GM18861 (cell line): ENCODE measurements at regions not wholly inside any gene's neighbourhood (a gene's known extent, or its start where the extent isn't known, plus 50 kb on each side); places are given as distances from the start of the nearest gene placed in this dataset.

Experiments
- ATAC-seq: cut with Tn5 transposase; IDR thresholded peaks from one replicate; pipeline ENCODE4 v1.9.1; 2021; ENCODE audit not compliant: unreplicated experiment

DNA sequence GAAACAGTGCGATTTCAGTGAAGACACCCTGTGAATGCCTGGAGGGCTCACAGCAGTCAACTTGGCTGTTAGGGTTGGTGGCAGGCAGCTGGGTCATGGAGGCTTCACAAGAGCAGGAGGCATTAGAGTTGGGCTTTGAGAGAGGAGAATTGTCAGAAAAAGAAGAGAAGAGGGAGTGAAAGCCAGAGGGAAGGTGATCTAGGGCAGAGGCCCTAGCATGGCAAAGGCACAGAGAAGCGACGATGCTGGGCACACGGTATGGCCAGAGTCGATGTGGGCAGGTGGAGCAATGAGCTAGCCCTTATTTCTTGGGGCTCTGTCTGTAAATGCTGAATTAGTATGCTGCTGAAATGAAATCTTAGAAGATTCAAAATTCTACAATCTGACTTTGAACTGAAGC, 52.6 kb upstream of the OLFM4 start:
- ATAC-seq, result no peak

DNA sequence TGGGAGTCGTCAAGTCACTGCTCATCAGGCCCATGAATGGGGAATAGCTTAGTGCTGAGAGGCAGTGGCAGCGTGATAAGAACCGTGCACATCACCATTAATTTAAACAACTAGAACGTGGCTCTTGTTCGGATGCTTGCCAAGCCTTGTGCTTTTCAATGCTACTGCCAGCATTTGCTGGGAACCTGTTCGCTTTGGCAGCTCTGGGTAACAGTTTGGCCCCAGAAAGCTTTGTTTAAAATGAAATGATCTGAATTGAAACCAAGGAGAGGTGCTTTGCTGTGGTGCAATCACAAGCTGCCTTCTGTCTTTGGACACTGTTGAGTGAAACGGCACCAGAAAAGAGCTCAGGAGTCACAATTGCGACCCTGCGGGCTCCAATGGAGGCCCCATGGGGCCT, 53.5 kb upstream of the OLFM4 start:
- no peak for ATAC-seq

DNA sequence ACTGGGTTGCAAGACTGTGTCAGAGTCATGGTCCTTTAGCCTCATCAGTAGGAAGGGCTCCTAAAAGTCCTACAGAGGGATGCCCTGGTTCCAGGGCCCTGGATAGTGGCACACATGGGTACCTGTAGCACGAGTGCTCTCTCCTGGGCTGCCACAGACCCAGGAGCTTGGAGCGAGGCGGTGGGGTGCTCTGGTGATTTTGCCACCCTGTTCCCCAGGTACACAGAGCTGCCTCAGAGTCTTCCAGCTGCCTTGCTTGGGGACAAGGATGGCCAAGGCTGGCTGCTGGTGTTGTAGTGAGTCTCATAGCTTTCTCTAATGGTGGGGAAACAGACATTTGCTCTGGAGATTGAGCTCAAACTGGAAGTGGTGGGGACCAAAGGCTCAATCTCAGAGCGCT, 53.9 kb upstream of the OLFM4 start:
- no peak for ATAC-seq

DNA sequence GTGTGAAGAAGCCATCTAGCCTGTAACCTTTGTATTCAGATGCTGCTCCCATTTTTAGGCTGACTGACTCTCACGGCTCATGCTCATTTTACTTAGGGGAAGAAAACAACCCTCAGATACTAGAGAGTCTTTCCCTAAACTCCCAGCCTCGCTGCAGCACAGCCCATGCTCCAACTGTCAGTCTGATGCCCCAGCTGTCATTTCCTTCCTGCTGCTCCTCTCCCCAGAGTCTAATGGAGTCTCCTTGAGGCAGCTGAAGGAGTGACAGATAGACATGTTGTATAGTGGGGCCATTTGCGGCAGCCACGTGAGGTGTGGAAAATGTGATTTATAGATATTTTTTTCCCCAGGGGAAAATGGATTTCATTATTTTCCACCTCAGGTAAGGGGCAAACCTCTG, 59.2 kb upstream of the OLFM4 start:
- no peak for ATAC-seq

DNA sequence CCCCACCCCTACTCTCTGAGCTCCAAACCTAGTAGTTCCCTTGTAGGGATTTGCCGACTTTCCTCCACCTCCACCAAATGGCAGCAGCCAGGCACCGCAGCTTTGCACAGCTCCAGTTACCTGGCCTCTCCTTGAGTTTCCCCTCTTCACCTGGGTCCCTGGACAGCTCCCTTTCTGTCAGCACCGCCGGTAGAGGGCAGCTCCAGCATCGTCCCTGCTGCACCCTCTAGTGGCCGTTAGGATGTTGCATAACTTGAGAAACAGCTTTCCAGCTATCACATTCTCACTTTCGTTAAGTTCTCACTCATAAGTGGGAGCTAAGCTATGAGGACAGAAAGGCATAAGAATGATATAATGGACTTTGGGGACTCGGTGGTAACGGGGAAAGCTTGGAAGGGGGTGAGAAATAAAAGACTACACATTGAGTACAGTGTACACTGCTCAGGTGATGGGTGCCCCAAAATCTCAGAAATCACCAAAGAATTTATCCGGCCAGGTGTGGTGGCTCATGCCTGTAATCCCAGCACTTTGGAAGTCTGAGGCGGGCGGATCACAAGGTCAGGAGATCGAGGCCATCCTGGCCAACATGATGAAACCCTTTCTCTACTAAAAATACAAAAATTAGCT, 60.4 kb upstream of the OLFM4 start:
- peak; percentile 98 for ATAC-seq

DNA sequence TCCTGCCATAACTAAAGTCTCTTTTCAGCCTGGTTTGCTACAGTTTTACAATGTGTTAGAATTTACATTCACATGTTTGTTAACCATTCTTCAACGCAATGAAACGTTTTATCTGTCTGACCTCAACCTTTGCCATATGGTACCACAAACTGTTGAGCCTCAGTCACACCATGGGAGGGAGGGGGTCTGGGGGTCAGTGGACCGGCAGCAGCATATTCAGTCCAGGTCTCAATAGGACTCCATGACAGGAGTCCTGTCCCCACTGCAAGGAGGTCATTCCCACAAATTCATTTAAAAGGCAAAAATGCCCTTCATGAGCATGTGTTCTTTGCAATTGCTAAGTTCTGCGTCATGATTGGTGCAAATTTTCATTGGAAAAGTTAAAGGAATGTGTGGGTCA, 66.6 kb upstream of the OLFM4 start:
- ATAC-seq, result no peak

DNA sequence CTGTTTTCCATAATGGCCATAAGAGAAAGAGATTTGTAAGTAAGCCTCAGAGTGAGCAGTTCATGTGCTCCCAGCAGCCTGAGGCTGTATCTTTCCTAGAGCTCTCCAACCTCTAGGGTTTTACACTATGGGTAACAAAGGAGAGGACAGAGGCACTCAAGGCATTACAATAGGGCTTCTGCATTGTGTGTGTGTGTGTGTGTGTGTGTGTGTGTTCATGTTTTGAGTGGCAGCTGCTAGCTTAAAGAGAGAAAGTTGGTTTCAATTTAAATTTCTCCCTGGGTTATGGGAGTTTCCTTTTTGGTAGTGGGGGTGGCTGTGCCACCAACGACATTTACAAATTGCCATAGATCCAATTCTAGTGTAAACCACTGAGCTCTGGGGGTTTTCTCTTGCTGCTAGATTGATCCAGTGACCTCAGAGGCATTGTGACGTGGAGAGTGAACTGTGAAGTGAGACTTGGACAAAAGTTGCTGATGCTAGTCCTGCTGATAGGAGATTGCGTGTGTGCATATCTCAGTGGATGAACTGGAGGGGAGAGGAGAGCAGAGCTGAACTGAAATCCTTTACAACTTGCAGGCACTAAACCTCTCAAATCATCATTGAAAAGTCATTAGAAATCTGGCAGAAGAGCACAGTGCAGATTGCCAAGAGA, 67.2 kb upstream of the OLFM4 start:
- no peak for ATAC-seq

DNA sequence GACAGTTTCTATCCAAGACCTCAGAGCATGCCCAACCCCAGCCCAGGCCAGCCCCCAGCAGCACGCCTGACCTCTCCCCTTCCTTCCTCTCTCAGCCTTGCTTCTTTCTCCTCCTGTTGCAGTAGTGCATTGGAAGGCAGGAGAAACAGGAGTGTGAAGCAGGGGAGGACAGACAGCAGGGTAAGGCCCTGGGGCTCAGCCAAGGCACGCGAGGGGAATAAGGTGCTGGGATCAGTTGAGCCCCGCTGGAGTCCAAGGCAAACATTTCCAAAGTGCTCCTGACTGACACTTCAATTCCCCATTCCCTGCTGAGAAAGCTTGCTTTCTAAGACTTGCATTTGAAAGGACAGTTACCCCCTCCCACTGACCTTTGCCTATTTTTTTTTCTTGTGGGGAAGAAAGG, 73.1 kb upstream of the OLFM4 start:
- ATAC-seq, result no peak

DNA sequence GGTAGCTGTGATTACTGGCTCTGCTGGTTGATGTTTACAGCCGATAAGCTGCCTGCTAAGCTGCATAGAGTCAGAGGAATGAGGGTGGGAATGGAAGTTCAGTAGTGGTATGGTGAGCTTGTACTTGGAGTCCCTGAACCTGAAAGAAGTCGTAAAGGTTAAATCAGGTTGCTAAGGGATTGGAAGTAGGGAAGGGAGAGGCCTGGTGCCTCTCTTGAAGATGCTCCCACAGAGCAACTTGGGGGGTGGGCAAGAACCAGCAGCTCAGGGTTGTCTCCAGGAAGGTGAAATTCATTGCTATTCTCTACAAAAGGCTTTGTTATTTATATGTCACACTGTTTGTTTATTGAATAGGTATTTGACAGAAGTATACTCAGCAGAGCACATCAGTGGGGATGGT, 73.8 kb upstream of the OLFM4 start:
- no peak for ATAC-seq

DNA sequence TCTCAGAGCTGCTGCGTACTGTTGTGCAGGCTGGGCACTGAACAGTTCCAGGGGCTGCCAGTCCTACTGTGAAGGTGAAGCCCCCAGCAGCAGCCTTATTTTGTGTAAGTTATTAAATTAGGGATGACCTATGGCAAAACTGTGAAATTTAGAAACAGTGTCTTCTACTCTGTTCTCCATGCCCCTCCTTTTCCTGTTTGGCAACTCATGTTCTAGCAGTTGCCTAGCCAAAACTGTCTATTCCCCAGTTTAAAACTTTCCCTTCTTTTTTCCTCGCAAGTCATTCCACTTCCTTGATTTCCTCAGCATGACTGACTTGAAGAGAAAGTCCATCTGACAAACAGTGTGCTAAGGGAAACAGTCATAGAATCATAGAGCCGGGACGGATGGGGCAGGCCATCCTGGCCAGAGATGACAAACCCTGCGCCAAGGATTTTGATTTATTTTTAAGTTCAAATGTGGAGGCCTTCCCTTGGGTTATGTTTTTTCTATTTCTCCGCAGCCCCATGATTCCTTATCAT, 78.1 kb upstream of the OLFM4 start:
- no peak for ATAC-seq

DNA sequence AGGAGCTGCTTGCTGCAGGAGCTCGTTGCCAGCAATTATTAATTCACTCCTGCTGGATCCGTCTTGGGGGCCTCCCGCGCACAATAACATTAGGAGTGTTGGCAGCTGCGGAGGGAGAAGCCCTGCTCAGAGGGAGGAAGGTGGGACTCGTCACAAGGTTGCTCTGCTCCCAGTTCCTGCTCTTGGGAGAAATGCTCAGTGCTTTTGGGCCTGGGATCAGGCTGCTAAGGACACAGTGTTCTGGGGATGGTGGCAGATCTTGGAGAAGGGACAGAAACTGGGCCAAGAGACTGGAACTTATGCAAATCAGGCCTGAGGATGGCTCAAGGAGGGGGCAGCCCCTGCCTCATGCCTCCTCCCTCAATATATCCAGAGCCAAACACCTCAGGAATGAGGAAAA, 78.9 kb upstream of the OLFM4 start:
- no peak for ATAC-seq

DNA sequence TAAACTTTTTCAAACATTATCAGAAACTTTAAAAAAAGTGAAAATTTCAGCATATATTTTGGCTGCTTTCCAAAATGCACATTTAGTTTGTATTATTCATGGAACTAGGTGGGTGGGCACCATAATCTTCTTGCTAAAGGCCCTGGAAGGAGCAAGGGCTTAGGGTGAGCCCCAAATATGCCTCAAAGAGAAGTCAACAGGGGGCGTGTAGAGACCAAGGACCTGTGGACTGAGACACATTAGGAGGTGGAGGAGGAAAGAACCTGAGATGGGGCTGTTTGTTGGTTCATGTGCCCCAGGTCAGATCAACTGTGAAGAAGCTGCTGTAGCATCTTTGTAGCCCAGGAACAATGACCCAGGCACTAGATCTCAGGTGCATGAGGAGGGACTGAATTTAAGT, 79.6 kb upstream of the OLFM4 start:
- ATAC-seq, result no peak

DNA sequence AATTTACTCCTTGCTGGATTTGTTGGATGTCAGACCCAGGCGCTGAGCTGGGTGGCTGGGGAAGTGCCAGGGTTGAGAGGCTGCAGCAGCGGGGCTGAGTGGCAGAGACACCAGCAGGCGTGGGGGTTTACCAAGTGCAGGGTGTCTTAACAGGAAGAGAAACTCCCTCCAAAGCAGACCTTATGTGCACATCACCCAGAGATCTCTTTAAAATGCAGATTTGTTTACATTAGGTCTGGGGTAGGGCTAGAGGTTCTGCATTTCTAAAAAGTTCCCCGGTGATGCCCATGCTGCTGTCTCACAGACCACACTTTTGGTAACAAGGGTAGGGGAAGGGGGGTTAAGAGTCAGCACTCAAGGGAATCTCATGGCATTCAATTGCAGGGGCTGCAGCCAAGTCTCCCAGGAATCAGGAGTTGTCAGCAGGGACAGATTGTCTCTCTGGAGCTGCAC, 80.7 kb upstream of the OLFM4 start:
- no peak for ATAC-seq

DNA sequence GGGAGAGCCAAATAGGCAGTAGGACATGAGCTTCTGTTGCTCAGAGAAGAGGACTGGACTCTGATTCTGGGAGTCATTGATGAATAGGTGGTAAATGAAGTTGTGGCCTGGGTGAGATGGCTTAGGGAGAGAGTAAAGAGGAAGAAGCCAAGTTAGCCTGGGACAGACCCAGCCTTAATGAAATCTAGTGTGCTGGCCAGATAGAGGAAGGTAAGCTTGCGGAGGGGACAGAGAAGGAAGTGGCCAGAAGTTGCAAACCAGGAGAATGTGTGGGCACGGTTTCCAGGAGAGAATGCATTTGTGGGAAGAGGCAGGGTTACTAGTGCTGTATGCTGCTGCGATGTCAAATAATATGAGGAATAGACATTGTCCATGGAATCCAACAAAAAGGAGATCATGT, 83.3 kb upstream of the OLFM4 start:
- no peak for ATAC-seq

DNA sequence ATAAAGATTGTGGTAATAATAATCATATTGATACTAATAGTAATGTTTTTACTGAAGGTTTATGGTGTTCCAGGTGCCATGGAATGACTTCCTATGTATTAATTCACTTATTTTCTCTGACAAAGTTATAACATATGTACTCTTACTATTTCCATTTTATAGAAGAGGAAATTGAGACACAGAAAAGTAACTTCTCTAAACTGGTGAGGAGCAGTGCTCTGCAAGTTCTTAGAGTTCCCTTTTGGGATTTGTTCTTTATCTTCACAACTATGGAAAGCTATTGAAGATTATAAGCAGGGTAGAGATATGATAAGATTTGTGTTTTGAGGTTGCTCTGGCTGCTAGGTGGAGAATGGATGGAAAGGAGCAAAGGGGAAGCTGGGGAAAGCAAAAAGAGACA, 83.9 kb upstream of the OLFM4 start:
- no peak for ATAC-seq

DNA sequence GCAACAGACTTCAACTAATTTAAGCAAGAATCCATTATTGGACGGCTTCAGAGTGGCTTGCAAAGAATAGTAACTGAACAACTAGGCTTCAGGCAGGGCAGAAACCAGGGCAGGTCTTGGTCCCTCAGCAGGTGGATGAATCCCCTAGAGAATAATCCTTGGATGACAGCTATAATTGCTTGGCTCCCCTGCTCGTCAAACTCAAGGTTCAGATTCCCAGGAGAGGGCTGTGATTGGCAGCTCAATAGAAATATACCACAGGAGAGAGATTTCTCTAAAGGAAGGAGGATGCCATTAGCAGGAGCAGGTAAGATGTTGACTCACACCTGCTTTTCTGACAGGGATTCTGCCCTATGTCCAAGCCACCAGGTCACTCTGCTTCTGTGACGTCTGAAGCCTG, 89.6 kb upstream of the PCDH8 start:
- ATAC-seq, result no peak

DNA sequence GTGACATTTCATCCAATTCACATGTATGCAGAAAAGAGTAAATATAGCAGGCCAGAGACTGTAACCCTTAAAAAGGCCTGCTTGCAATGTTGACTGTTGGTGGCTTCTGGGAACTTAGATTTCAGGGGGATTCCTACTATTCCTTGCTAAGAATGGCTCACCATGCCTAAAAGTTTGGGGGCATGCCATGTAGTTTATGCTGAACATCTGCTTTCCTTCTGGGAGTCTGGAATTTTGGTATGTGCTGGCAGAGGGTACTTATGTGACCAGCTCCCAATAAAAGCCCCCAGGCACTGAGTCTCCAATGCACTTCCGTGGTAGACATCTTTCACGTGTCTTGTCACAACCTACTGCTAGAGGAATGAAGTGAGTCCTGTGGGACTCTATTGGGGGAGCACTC, 88.4 kb upstream of the PCDH8 start:
- no peak for ATAC-seq

DNA sequence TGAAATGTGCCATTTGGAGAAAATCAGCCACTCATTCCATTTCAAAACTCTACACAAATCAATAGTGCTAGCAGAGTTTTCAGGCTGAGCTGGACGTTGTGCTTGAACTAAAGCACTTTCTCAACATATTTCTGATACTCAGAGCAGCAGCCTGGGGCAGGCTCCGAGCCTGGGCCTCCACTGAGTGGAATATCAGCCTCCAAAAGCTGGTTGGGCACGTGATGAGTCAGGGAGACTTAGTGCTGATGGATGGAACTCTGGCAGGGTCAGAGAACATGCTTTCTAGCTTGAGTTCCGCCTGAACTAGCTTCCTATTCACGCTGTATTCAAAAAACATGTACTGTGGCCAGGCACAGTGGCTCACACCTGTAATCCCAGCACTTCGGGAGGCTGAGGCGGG, 85.8 kb upstream of the PCDH8 start:
- ATAC-seq, result no peak

DNA sequence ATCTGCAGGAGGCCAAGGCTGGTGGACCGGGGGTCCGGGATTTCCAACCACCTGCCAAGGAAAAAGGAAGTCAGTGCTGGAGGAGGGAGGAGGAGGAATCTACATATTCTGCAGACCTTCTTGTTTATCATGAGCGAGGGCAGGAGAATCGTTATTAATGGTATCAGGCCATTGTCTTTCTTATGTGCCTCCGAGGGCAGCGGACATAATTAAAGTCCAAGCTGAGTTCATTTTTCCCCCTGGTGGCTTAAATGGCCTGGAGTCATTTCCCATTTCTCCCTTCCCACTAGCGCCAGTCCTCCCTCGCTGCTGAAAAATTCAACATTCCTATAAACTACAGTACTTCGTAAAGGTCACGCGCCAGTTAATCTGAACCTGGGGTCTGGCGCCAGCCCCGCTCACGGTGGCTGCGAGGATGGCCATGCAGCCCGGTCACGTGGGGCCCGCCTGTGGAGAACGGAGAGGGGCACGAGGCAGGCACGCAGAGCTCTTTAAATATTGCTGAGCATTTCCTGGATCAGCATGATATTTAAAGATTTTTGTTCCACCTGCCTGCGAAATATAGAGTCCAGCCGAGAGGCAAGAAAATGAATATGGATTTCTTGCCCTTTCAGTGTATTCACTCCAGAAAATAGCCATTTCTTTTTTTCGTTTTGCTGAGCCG, 85.2 kb upstream of the PCDH8 start:
- ATAC-seq, result no peak

DNA sequence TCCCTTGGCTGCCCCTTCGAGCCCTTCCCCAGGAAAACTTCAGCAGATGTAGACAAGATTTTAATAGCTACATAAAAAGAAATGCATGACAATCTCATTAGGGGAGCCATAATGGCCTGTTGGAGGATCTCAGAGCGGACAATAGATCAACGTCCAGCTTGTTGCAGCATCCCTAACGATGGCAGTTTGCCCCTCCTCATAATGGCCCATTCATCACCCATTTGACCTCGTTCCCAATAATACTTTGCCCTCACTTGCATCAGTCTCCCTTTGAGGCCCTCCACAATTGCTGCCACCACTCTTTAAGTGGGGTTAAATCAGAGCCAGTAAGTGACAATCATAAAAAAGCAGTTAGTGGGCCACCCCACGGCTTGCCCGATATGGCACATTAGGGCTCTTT, 84.7 kb upstream of the PCDH8 start:
- ATAC-seq, result no peak

DNA sequence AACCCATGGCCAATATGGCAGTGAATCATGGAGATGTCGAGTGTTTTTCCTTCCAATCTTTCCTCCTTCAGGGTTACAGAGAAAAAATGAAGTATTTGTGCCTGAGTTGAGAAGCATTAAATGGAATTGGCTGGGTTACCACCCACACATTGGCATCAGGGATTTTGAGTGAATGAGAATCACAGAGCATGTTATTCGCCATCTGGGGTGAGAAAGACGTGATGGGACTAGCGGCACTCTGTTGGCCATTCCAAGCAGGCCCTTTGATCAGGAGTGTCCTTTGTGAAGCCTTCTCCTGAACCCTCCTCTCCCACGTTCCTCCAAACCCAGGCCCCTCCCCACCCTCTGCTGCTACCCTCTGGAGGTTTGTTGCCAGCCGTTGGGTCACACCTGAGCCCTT, 84.2 kb upstream of the PCDH8 start:
- ATAC-seq, result no peak
